ENCODE measurements at regions not wholly inside any gene's neighbourhood (a gene's known extent, or its start where the extent isn't known, plus 50 kb on each side); places are given as distances from the start of the nearest gene placed in this dataset.

DNA sequence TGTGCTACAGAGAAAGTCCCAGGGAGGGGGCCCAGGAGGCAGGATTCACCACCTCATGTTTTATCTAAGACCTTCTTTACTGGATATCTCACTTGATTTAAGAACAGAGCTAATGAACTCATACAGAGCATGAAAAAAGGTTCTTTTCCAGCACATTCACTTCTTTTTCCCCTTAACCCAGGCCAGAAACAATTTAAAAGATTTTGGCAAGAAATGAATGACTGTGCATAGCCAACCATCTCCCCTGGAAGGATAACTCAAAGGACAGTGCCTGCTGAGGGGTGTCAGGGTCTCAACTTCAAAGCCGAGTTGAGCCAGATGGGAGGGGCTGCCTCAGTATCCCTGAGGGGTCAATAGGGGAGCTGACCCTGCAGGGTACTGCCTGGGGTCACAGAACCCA lies 253.4 kb downstream of the SOD2 start:
- TF ChIP-seq TAF7 (tag; IDR thresholded peaks at IDR 0.05) (no peak), RBBP5 (IDR thresholded peaks at IDR 0.05; ENCODE audit: borderline replicate concordance, insufficient read depth, low read length, poor library complexity, severe bottlenecking) (no peak), RAD21 (CRISPR knock-in tag; conservative IDR thresholded peaks at IDR 0.05 in 1 of 2, IDR thresholded peaks at IDR 0.05 in 1 of 2) (no peak), NFYB (IDR thresholded peaks at IDR 0.05; ENCODE audit: extremely low read depth, insufficient read length) (no peak), TAF1 (IDR thresholded peaks at IDR 0.05; ENCODE audit: control insufficient read depth, extremely low read depth, insufficient read depth, low read length, severe bottlenecking) (no peak), SRSF1 (IDR thresholded peaks at IDR 0.05; ENCODE audit: low read depth, low read length) (no peak), KLF10 (CRISPR knock-in tag; IDR thresholded peaks at IDR 0.05) (no peak), RFX7 (CRISPR knock-in tag; IDR thresholded peaks at IDR 0.05) (no peak)
- TF ChIP-seq, protein P1, sequence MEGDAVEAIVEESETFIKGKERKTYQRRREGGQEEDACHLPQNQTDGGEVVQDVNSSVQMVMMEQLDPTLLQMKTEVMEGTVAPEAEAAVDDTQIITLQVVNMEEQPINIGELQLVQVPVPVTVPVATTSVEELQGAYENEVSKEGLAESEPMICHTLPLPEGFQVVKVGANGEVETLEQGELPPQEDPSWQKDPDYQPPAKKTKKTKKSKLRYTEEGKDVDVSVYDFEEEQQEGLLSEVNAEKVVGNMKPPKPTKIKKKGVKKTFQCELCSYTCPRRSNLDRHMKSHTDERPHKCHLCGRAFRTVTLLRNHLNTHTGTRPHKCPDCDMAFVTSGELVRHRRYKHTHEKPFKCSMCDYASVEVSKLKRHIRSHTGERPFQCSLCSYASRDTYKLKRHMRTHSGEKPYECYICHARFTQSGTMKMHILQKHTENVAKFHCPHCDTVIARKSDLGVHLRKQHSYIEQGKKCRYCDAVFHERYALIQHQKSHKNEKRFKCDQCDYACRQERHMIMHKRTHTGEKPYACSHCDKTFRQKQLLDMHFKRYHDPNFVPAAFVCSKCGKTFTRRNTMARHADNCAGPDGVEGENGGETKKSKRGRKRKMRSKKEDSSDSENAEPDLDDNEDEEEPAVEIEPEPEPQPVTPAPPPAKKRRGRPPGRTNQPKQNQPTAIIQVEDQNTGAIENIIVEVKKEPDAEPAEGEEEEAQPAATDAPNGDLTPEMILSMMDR (IDR thresholded peaks at IDR 0.05 in 2 of 3, conservative IDR thresholded peaks at IDR 0.05 in 1 of 3; ENCODE audit: insufficient read depth in 2 of 3, low read depth in 1 of 3, low read length in 3 of 3) = no peak
- TF ChIP-seq, protein P2, sequence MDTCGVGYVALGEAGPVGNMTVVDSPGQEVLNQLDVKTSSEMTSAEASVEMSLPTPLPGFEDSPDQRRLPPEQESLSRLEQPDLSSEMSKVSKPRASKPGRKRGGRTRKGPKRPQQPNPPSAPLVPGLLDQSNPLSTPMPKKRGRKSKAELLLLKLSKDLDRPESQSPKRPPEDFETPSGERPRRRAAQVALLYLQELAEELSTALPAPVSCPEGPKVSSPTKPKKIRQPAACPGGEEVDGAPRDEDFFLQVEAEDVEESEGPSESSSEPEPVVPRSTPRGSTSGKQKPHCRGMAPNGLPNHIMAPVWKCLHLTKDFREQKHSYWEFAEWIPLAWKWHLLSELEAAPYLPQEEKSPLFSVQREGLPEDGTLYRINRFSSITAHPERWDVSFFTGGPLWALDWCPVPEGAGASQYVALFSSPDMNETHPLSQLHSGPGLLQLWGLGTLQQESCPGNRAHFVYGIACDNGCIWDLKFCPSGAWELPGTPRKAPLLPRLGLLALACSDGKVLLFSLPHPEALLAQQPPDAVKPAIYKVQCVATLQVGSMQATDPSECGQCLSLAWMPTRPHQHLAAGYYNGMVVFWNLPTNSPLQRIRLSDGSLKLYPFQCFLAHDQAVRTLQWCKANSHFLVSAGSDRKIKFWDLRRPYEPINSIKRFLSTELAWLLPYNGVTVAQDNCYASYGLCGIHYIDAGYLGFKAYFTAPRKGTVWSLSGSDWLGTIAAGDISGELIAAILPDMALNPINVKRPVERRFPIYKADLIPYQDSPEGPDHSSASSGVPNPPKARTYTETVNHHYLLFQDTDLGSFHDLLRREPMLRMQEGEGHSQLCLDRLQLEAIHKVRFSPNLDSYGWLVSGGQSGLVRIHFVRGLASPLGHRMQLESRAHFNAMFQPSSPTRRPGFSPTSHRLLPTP (IDR thresholded peaks at IDR 0.05; ENCODE audit: borderline replicate concordance, extremely low read depth, insufficient read length) = no peak
- TF ChIP-seq, protein P3, sequence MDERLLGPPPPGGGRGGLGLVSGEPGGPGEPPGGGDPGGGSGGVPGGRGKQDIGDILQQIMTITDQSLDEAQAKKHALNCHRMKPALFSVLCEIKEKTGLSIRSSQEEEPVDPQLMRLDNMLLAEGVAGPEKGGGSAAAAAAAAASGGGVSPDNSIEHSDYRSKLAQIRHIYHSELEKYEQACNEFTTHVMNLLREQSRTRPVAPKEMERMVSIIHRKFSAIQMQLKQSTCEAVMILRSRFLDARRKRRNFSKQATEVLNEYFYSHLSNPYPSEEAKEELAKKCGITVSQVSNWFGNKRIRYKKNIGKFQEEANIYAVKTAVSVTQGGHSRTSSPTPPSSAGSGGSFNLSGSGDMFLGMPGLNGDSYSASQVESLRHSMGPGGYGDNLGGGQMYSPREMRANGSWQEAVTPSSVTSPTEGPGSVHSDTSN (CRISPR knock-in tag; IDR thresholded peaks at IDR 0.05; ENCODE audit: low read depth) = no peak
- TF ChIP-seq, protein P3 (tag; conservative IDR thresholded peaks at IDR 0.05; ENCODE audit: low read depth) = no peak
- TF ChIP-seq, protein P4, sequence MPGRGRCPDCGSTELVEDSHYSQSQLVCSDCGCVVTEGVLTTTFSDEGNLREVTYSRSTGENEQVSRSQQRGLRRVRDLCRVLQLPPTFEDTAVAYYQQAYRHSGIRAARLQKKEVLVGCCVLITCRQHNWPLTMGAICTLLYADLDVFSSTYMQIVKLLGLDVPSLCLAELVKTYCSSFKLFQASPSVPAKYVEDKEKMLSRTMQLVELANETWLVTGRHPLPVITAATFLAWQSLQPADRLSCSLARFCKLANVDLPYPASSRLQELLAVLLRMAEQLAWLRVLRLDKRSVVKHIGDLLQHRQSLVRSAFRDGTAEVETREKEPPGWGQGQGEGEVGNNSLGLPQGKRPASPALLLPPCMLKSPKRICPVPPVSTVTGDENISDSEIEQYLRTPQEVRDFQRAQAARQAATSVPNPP (IDR thresholded peaks at IDR 0.05; ENCODE audit: borderline replicate concordance, insufficient read depth, insufficient read length) = no peak

Data from K562 (cell line).